HFFc6 (cell line): ENCODE measurements at regions not wholly inside any gene's neighbourhood (a gene's known extent, or its start where the extent isn't known, plus 50 kb on each side); places are given as distances from the start of the nearest gene placed in this dataset.

Experiments used
- DNase-seq: peaks from one replicate; pipeline ENCODE4 v3.0.0-alpha.2; 2018
- H3K27ac Mint-ChIP-seq: 2 replicates; pipeline ENCODE4 v1.8.0; 2020; ENCODE audit warnings: mild to moderate bottlenecking, mixed read lengths
- H3K27me3 Mint-ChIP-seq: 2 replicates; pipeline ENCODE4 v1.8.0; 2021; ENCODE audit warnings: mild to moderate bottlenecking, moderate library complexity, mixed read lengths; ENCODE audit not compliant: insufficient read depth
- H3K36me3 Mint-ChIP-seq: 2 replicates; pipeline ENCODE4 v1.8.0; 2021; ENCODE audit warnings: low read depth, mixed read lengths
- H3K4me1 Mint-ChIP-seq: 2 replicates; pipeline ENCODE4 v1.8.0; 2020; ENCODE audit warnings: low read depth, mixed read lengths
- H3K4me3 Mint-ChIP-seq: 2 replicates; pipeline ENCODE4 v1.8.0; 2020; ENCODE audit warnings: mild to moderate bottlenecking, moderate library complexity, mixed read lengths
- H3K9me3 Mint-ChIP-seq: 2 replicates; pipeline ENCODE4 v1.8.0; 2020; ENCODE audit warnings: mild to moderate bottlenecking, mixed read lengths
- TF ChIP-seq, protein P1 (sequence below): fragments of 200-600 bp; sonication (generic); IDR thresholded peaks from 2 replicates; pipeline ENCODE4 v1.5.0; 2021; ENCODE audit warnings: antibody characterized with exemption, mild to moderate bottlenecking

DNA sequence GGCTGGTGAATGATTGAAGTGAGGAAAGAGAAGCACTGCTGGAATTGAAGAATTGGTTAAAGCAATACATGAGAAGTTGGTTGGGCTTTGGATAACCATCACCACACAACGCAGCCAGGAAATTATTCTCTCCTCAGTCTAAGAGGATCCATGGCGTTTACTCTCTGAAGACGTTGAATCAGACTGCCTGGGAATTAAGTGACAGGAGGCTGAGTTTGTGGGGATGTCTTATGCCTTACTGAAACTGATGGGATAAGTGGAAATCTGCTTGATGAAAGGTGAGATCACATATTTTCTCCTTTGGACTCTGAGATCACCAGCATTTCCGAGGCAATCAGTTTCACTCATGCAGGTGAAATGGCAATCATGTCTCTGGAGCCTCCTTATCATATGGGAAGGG is 456.1 kb upstream of the GBE1 start:
- DNase-seq: no peak
- no peak overlapping the region for H3K27ac Mint-ChIP-seq
- no peak overlapping the region for H3K4me3 Mint-ChIP-seq
- TF ChIP-seq, protein P1, sequence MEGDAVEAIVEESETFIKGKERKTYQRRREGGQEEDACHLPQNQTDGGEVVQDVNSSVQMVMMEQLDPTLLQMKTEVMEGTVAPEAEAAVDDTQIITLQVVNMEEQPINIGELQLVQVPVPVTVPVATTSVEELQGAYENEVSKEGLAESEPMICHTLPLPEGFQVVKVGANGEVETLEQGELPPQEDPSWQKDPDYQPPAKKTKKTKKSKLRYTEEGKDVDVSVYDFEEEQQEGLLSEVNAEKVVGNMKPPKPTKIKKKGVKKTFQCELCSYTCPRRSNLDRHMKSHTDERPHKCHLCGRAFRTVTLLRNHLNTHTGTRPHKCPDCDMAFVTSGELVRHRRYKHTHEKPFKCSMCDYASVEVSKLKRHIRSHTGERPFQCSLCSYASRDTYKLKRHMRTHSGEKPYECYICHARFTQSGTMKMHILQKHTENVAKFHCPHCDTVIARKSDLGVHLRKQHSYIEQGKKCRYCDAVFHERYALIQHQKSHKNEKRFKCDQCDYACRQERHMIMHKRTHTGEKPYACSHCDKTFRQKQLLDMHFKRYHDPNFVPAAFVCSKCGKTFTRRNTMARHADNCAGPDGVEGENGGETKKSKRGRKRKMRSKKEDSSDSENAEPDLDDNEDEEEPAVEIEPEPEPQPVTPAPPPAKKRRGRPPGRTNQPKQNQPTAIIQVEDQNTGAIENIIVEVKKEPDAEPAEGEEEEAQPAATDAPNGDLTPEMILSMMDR: no peak
- H3K9me3 Mint-ChIP-seq: peaks cover 23% of the 10 kb centered on the region
- no peaks in the 10 kb centered on the region for H3K36me3 Mint-ChIP-seq
- H3K27me3 Mint-ChIP-seq: no peaks in the 10 kb centered on the region
- H3K4me1 Mint-ChIP-seq: no peaks in the 10 kb centered on the region

GRCh38 chr3:82208002-82208710 is 446.7 kb upstream of the GBE1 start:
- Mint-ChIP-seq H3K27ac (no peak overlapping the region), H3K9me3 (peaks cover 22% of the 10 kb centered on the region), H3K36me3 (no peaks in the 10 kb centered on the region), H3K4me3 (no peak overlapping the region), H3K27me3 (peaks cover 2% of the 10 kb centered on the region; the same call in 1 of the 2 replicates), H3K4me1 (no peaks in the 10 kb centered on the region)
- DNase-seq: no peak
- TF ChIP-seq, protein P1: no peak

DNA sequence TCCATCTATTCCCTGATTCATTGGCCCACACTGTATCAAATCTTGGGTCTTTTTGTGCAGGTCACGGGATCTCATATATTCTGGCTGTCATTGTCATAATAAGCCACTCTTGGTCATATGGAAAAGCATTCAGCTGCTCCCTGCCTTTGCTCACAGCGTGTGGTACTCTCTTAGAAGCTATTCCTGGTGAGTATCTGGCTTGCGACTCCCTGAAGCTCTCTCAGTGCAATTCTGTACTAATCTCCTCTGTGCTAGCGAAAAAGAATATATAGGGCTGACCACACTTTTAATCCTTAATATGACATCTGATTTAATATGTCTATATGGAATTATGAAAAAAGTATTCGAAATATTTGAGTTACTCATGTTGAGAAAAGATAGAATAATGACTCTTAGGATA is 440.8 kb upstream of the GBE1 start:
- no peaks in the 10 kb centered on the region; the same call in 1 of the 2 replicates for H3K36me3 Mint-ChIP-seq
- H3K4me3 Mint-ChIP-seq: no peak overlapping the region
- peaks cover 28% of the 10 kb centered on the region for H3K9me3 Mint-ChIP-seq
- DNase-seq: no peak
- H3K4me1 Mint-ChIP-seq: no peaks in the 10 kb centered on the region
- H3K27ac Mint-ChIP-seq: no peak overlapping the region
- TF ChIP-seq, protein P1: no peak
- H3K27me3 Mint-ChIP-seq: peaks cover 2% of the 10 kb centered on the region; the same call in 1 of the 2 replicates

GRCh38 chr3:82201316-82201715 is 439.9 kb upstream of the GBE1 start:
- Mint-ChIP-seq H3K27me3 (peaks cover 2% of the 10 kb centered on the region; the same call in 1 of the 2 replicates), H3K27ac (no peak overlapping the region), H3K36me3 (no peaks in the 10 kb centered on the region; the same call in 1 of the 2 replicates), H3K9me3 (peaks cover 32% of the 10 kb centered on the region), H3K4me1 (no peaks in the 10 kb centered on the region), H3K4me3 (no peak overlapping the region)
- TF ChIP-seq, protein P1: no peak
- no peak for DNase-seq

GRCh38 chr3:82198009-82198408 is 436.6 kb upstream of the GBE1 start:
- peaks cover 17% of the 10 kb centered on the region; the same call in 1 of the 2 replicates for H3K9me3 Mint-ChIP-seq
- H3K27ac Mint-ChIP-seq: no peak overlapping the region
- no peaks in the 10 kb centered on the region; the same call in 1 of the 2 replicates for H3K36me3 Mint-ChIP-seq
- DNase-seq: no peak
- no peaks in the 10 kb centered on the region for H3K4me1 Mint-ChIP-seq
- no peaks in the 10 kb centered on the region for H3K27me3 Mint-ChIP-seq
- H3K4me3 Mint-ChIP-seq: no peak overlapping the region
- TF ChIP-seq, protein P1: no peak
